ENCODE measurements at regions not wholly inside any gene's neighbourhood (a gene's known extent, or its start where the extent isn't known, plus 50 kb on each side); places are given as distances from the start of the nearest gene placed in this dataset.

DNA sequence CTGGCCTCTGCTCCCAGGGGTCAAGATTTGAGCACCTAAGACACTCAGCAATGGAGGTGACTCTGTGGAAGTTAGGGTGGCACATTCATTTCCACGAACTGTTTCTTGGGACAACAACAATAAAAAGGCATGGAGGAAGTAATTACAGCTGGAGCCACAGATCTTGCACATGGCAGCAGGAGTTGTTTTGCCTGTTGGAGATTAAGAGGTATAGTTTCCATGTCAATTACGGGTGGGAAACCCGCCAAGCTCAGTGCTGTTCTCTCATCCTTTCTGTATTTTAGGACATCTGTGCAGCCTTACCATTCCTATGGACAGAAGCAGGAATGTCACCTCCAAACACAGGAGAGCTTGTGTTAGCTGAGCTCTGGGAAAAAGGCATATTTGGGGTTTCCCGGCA lies 201.2 kb downstream of the SNX10 start:
- TF ChIP-seq ZNF431 (CRISPR knock-in tag; IDR thresholded peaks at IDR 0.05) (no peak), ZBTB17 (CRISPR knock-in tag; IDR thresholded peaks at IDR 0.05) (no peak), ATF1 (CRISPR knock-in tag; IDR thresholded peaks at IDR 0.05) (no peak), ATF1 (tag; IDR thresholded peaks at IDR 0.05) (no peak), TARDBP (IDR thresholded peaks at IDR 0.05) (no peak), ZNF239 (CRISPR knock-in tag; IDR thresholded peaks at IDR 0.05) (no peak), SIN3B (IDR thresholded peaks at IDR 0.05; ENCODE audit: low read depth) (no peak), ARNT (IDR thresholded peaks at IDR 0.05) (no peak)
- TF ChIP-seq, protein P1, sequence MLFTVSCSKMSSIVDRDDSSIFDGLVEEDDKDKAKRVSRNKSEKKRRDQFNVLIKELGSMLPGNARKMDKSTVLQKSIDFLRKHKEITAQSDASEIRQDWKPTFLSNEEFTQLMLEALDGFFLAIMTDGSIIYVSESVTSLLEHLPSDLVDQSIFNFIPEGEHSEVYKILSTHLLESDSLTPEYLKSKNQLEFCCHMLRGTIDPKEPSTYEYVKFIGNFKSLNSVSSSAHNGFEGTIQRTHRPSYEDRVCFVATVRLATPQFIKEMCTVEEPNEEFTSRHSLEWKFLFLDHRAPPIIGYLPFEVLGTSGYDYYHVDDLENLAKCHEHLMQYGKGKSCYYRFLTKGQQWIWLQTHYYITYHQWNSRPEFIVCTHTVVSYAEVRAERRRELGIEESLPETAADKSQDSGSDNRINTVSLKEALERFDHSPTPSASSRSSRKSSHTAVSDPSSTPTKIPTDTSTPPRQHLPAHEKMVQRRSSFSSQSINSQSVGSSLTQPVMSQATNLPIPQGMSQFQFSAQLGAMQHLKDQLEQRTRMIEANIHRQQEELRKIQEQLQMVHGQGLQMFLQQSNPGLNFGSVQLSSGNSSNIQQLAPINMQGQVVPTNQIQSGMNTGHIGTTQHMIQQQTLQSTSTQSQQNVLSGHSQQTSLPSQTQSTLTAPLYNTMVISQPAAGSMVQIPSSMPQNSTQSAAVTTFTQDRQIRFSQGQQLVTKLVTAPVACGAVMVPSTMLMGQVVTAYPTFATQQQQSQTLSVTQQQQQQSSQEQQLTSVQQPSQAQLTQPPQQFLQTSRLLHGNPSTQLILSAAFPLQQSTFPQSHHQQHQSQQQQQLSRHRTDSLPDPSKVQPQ (CRISPR knock-in tag; IDR thresholded peaks at IDR 0.05; ENCODE audit: borderline replicate concordance) = no peak
- TF ChIP-seq, protein P2, sequence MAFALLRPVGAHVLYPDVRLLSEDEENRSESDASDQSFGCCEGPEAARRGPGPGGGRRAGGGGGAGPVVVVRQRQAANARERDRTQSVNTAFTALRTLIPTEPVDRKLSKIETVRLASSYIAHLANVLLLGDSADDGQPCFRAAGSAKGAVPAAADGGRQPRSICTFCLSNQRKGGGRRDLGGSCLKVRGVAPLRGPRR (CRISPR knock-in tag; IDR thresholded peaks at IDR 0.05) = no peak
- TF ChIP-seq, protein P3, sequence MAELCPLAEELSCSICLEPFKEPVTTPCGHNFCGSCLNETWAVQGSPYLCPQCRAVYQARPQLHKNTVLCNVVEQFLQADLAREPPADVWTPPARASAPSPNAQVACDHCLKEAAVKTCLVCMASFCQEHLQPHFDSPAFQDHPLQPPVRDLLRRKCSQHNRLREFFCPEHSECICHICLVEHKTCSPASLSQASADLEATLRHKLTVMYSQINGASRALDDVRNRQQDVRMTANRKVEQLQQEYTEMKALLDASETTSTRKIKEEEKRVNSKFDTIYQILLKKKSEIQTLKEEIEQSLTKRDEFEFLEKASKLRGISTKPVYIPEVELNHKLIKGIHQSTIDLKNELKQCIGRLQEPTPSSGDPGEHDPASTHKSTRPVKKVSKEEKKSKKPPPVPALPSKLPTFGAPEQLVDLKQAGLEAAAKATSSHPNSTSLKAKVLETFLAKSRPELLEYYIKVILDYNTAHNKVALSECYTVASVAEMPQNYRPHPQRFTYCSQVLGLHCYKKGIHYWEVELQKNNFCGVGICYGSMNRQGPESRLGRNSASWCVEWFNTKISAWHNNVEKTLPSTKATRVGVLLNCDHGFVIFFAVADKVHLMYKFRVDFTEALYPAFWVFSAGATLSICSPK (IDR thresholded peaks at IDR 0.05; ENCODE audit: borderline replicate concordance) = no peak
- TF ChIP-seq, protein P4, sequence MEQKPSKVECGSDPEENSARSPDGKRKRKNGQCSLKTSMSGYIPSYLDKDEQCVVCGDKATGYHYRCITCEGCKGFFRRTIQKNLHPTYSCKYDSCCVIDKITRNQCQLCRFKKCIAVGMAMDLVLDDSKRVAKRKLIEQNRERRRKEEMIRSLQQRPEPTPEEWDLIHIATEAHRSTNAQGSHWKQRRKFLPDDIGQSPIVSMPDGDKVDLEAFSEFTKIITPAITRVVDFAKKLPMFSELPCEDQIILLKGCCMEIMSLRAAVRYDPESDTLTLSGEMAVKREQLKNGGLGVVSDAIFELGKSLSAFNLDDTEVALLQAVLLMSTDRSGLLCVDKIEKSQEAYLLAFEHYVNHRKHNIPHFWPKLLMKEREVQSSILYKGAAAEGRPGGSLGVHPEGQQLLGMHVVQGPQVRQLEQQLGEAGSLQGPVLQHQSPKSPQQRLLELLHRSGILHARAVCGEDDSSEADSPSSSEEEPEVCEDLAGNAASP (IDR thresholded peaks at IDR 0.05) = no peak
- TF ChIP-seq, protein P5, sequence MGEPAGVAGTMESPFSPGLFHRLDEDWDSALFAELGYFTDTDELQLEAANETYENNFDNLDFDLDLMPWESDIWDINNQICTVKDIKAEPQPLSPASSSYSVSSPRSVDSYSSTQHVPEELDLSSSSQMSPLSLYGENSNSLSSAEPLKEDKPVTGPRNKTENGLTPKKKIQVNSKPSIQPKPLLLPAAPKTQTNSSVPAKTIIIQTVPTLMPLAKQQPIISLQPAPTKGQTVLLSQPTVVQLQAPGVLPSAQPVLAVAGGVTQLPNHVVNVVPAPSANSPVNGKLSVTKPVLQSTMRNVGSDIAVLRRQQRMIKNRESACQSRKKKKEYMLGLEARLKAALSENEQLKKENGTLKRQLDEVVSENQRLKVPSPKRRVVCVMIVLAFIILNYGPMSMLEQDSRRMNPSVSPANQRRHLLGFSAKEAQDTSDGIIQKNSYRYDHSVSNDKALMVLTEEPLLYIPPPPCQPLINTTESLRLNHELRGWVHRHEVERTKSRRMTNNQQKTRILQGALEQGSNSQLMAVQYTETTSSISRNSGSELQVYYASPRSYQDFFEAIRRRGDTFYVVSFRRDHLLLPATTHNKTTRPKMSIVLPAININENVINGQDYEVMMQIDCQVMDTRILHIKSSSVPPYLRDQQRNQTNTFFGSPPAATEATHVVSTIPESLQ (CRISPR knock-in tag; IDR thresholded peaks at IDR 0.05) = no peak
- Histone ChIP-seq H3K9me3 (replicated peaks; ENCODE audit: control insufficient read depth, insufficient read depth, low read depth, low read length) (no peaks in the 10 kb centered on the region), H3K79me2 (ENCODE audit: control insufficient read depth, insufficient read depth, low read length) (no peaks in the 10 kb centered on the region), H3K27ac (ENCODE audit: extremely low read depth, low read depth, low read length) (no peak overlapping the region), H3K9me1 (ENCODE audit: control insufficient read depth, insufficient read depth, low read length) (no peaks in the 10 kb centered on the region), H4K20me1 (replicated peaks; ENCODE audit: control insufficient read depth, insufficient read depth, low read length) (no peaks in the 10 kb centered on the region), H3K4me3 (no peak overlapping the region), H3K9ac (ENCODE audit: insufficient read depth in 1 of 2, low read depth in 2 of 2, low read length in 2 of 2) (no peak overlapping the region), H3K4me2 (ENCODE audit: insufficient read depth, low read length) (no peak overlapping the region), H3K4me1 (replicated peaks in 1 of 2; ENCODE audit: control insufficient read depth in 2 of 2, insufficient read depth in 2 of 2, low read length in 2 of 2) (no peaks in the 10 kb centered on the region), H2AFZ (ENCODE audit: low read depth, low read length) (no peak overlapping the region), H3K36me3 (ENCODE audit: control insufficient read depth, insufficient read depth, low read length) (no peaks in the 10 kb centered on the region), H3K27me3 (ENCODE audit: control insufficient read depth in 2 of 2, insufficient read depth in 2 of 2, low read length in 2 of 2) (peaks cover 27 to 39% of the 10 kb centered on the region in 2 experiments)
- POLR2A ChIA-PET = interaction anchor here (1.2 kb wide), 1 partner anchor 11 kb away, joined by 4 read pairs; no protein-coding TSS in a partner anchor
- FAIRE-seq (no peak), DNase-seq (ENCODE audit: extremely low read depth in 1 of 4, low spot score in 3 of 4) (no peak), ATAC-seq (no peak)
- CTCF ChIA-PET (ENCODE audit: low intra/inter-chr PET ratio) = no interaction called here
- WGBS (ENCODE audit: insufficient coverage, low coverage, missing lambda C conversion rate) = 1% methylated on average over 4 of the region's 4 CpGs
- intact Hi-C loops (cut with micrococcal nuclease) (no loop called here), in situ Hi-C loops (cut with MboI) (loop anchor here (25.0 kb wide), 1 partner anchor 106 kb away; no protein-coding TSS in a partner anchor)
- BruUV-seq (replicated peaks) = no TSS peak

All from K562 (cell line).